BE2C (cell line): ENCODE measurements at regions not wholly inside any gene's neighbourhood (a gene's known extent, or its start where the extent isn't known, plus 50 kb on each side); places are given as distances from the start of the nearest gene placed in this dataset.
"Not testable (repeated sequence)": the region's sequence is repeated elsewhere in the genome, so short reads cannot be mapped to it uniquely, and the experiment has no call there.

Experiments used
- DNase-seq: peaks from one replicate; pipeline ENCODE4 v3.0.0-alpha.2; 2020
- H3K27me3 ChIP-seq: fragments of 250-450 bp; sonication (Bioruptor Pico); 2 replicates; pipeline ENCODE4 v1.5.1; 2020; ENCODE audit warnings: mild to moderate bottlenecking
- H3K36me3 ChIP-seq: fragments of 250-450 bp; sonication (Bioruptor Pico); 2 replicates; pipeline ENCODE4 v1.5.1; 2020; ENCODE audit warnings: mild to moderate bottlenecking
- H3K4me1 ChIP-seq: fragments of 250-450 bp; sonication (Bioruptor Pico); 2 replicates; pipeline ENCODE4 v1.5.1; 2020
- H3K4me3 ChIP-seq: 2 replicates; pipeline ENCODE4 v1.5.1; 2011; ENCODE audit warnings: low read depth, low read length
- H3K9me3 ChIP-seq: fragments of 250-450 bp; sonication (Bioruptor Pico); 2 replicates; pipeline ENCODE4 v1.5.1; 2020
- CTCF ChIP-seq: IDR thresholded peaks from 2 replicates; pipeline ENCODE4 v1.5.1; 2012; ENCODE audit warnings: mild to moderate bottlenecking, low read depth, low read length

- Histone ChIP-seq H3K36me3 (no peaks in the 10 kb centered on the region), H3K9me3 (no peaks in the 10 kb centered on the region), H3K4me1 (no peaks in the 10 kb centered on the region), H3K27me3 (no peaks in the 10 kb centered on the region), H3K4me3 (no peak overlapping the region)
- no peak for DNase-seq
- no peak for TF ChIP-seq CTCF
These were observed 110.4 kb upstream of the BMPER start for GRCh38 chr7:33794959-33795358.

GRCh38 chr7:33796538-33796937 lies 108.8 kb upstream of the BMPER start:
- TF ChIP-seq CTCF = no peak
- H3K27me3 ChIP-seq = no peaks in the 10 kb centered on the region
- H3K9me3 ChIP-seq = no peaks in the 10 kb centered on the region
- H3K36me3 ChIP-seq = no peaks in the 10 kb centered on the region
- H3K4me1 ChIP-seq = no peaks in the 10 kb centered on the region
- H3K4me3 ChIP-seq = no peak overlapping the region
- DNase-seq = no peak

- H3K9me3 ChIP-seq, H3K4me3 ChIP-seq, H3K27me3 ChIP-seq, H3K36me3 ChIP-seq, DNase-seq, H3K4me1 ChIP-seq: not testable (repeated sequence)
These were observed 107.8 kb upstream of the BMPER start for GRCh38 chr7:33797512-33797911.

GRCh38 chr7:33798686-33799325 lies 106.5 kb upstream of the BMPER start:
- no peaks in the 10 kb centered on the region for H3K4me1 ChIP-seq
- no peak for TF ChIP-seq CTCF
- H3K36me3 ChIP-seq = no peaks in the 10 kb centered on the region
- H3K9me3 ChIP-seq = no peaks in the 10 kb centered on the region
- H3K27me3 ChIP-seq = no peaks in the 10 kb centered on the region
- DNase-seq = no peak
- H3K4me3 ChIP-seq = no peak overlapping the region

GRCh38 chr7:33799766-33800165 lies 105.6 kb upstream of the BMPER start:
- H3K9me3 ChIP-seq = no peaks in the 10 kb centered on the region
- no peak overlapping the region for H3K4me3 ChIP-seq
- no peak for DNase-seq
- no peak for TF ChIP-seq CTCF
- H3K4me1 ChIP-seq = peaks cover 3% of the 10 kb centered on the region; the same call in 1 of the 2 replicates
- no peaks in the 10 kb centered on the region for H3K27me3 ChIP-seq
- H3K36me3 ChIP-seq = no peaks in the 10 kb centered on the region

- no peaks in the 10 kb centered on the region for H3K9me3 ChIP-seq
- no peak for DNase-seq
These were observed 102.7 kb upstream of the BMPER start for GRCh38 chr7:33802600-33802999.

More at GRCh38 chr7:33802600-33802999, 102.7 kb upstream of the BMPER start:
- TF ChIP-seq CTCF = no peak
- Histone ChIP-seq H3K36me3 (no peaks in the 10 kb centered on the region), H3K4me3 (no peak overlapping the region), H3K27me3 (no peaks in the 10 kb centered on the region), H3K4me1 (peaks cover 4% of the 10 kb centered on the region)
